GM19043 (cell line): ENCODE measurements at regions not wholly inside any gene's neighbourhood (a gene's known extent, or its start where the extent isn't known, plus 50 kb on each side); places are given as distances from the start of the nearest gene placed in this dataset.
"Not testable (repeated sequence)": the region's sequence is repeated elsewhere in the genome, so short reads cannot be mapped to it uniquely, and the experiment has no call there.

Experiments used
- ATAC-seq: cut with Tn5 transposase; IDR thresholded peaks from one replicate; pipeline ENCODE4 v1.9.1; 2021; ENCODE audit warnings: low read depth; ENCODE audit not compliant: unreplicated experiment

DNA sequence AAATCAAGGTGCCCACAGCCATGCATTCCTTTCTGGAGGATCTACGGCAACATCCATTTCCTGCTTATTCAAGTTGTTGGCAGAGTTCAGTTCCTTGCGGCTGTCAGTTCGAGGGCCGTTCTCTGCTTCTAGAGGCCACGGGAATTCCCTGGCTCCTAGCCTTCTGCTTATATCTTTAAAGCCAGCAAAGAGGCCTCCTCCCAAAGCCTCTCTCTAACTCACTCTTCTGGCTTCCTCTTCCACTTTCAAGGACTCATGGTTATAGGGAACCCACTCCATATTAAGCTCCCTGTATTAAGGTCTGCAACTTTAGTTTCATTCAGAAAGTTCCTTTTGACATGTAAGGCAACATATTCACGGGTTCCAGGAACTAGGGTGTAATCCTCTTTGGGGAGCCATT lies 150.1 kb upstream of the RMP24 start:
- no peak for ATAC-seq

DNA sequence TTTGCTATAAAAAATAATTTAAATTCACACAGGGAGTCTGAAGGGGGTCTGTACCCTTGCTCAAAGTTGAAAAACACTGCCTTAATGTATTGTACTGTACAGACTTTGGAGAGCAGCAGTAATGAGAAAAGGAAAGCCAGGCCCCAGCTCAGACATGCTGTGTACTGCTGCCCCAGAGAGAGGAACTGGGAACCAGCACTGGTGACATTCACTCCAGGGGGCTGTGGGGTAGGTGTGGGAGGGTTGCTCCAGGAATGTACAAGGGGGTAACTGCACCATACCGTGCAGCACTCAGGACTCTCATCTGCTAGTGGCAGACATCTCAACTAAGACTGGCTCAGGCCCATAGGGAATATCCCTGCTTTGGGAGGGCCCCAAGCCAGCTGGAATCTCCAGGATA lies 146.0 kb upstream of the RMP24 start:
- no peak for ATAC-seq

DNA sequence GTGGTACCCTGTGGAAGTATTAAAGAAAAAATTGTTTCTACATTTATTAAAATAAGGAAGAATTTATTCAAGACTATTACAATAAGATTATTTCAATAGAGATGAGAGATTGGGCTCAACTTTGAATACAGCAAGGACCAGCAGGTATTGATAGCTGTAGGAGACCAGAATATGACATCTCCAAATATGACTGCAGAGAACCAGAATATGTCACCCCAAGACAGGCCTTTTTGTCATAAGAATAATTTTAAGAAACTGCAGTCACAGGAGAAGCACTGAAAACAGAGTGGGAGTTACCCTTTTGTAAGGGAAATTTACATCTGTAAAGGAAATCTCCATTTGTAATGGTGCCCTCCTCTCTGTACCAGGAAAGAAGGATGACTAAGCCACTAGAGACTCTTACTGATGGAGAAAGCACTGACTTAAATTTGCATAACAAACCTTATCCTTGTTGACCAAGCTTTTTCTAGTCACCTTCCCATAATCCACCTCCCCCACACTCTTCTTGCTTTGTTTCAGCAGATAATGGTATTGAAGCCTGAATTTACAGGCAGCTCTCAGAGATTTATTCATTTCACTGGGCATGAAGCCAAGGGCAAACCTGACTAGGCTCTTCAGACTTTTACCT lies 145.1 kb upstream of the RMP24 start:
- no peak for ATAC-seq

DNA sequence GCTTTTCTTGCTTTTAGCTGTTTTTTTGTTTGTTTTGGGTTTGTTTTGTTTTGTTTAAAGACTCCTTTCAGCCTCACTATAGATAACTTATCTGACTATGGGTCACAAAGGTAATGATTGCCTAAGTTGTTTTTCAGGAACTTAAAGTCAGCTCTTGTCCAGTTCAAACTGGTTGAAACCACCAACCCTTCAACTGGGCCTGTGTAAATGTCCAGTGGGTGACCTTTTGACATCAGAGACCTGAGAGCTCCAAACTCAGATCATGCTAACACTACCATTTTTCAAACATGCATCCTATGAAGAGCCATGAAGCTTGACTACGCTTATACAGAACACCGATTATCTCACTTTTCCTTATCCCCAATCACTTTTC lies 144.6 kb upstream of the RMP24 start:
- ATAC-seq, result no peak

DNA sequence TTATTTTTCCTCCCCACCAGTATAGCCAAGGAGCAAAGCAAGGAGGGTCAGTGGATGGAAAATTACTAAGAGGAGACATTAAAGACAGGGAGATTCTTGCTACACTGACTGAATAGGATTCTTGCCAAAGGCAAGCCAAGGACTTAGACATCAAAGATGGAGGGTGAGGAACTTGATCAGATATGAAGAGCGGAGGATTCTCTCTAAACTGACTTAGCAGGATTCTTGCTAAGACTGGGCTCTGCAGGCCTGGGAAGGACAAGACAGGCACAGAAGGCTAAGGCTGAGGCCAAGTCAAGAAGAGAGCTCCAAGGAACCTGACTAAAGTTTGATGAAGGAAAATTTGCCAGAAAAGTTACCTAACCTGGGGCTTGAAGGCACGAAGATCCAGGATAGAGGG lies 143.9 kb upstream of the RMP24 start:
- ATAC-seq, result no peak

DNA sequence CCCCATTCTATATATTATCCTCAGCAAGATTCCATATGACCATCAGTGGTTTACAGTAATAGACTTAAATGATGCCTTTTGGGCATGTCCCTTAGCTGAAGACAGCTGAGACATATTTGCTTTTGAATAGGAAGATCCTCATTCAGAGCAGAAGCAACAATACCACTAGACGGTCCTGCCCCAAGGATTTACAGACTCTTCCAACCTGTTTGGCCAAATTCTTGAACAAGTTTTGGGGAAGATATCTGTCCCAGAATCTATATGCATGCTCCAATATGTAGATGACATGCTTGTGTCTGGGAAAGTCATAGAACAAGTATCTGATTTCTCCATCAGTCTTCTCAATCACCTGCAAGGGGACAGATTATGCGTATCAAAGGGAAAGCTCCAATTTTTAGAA lies 137.1 kb upstream of the RMP24 start:
- ATAC-seq, result no peak

DNA sequence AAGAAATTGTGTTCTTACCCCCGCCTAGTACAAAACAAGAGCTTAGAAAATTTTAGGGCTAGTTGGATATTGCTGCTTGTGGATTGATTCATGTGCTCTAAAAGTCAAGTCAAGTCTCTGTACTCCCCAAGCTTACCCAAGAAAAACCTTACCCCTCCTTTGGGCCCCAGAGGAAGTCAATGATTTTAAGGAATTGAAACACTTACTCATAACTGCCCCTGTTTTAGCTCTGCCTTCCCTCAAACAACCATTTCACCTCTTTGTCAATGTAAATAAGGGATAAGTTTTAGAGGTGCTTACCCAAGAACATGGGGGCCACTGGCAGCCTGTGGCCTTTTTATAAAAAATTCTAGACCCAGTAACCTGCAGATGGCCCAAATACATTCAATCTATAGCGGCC lies 136.6 kb upstream of the RMP24 start:
- ATAC-seq, result peak; percentile 97

DNA sequence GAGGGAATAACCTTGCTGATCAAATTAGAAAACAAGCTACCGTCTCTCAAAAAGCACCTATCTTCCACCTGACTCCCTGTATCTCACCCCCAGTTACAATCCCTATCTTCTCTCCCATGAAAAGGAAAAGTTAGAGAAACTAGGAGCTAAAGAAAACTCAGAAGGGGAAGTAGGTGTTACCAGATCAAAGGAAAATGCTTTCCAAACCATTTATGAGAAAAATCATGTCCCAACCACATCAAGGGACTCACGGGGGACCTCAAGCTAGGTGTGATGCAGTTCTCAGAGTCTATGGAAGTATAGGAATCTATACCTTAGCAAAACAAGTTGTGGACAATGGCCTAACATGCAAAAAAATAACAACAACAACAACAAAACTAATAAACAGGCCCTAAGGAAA lies 135.5 kb upstream of the RMP24 start:
- ATAC-seq, result no peak

DNA sequence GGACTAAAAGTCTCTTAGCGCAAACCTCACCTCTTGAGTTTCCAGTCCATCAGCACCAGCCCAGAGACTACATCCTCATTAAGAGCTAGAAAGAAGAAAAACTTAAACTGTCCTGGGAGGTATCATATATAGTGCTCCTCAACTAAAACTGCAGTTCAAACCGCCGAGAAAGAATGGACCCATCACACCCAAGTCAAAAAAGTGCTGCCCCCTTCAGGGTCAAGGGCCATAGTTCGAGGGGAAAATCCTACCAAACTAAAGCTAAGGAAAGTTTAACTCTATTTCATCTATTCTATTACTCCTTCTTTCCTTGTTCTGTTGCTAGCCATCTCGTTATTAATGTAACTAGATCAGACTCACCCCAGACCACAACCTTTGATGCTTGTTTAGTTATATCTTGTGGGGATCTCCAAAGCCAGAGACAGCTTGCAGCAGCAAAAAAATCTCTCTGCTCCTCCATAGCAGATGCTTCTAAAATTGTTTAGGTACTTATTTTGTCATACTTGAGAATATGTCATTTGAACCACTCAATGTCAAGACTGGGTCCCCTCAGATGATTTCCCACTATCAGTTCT lies 134.5 kb upstream of the RMP24 start:
- ATAC-seq, result no peak

DNA sequence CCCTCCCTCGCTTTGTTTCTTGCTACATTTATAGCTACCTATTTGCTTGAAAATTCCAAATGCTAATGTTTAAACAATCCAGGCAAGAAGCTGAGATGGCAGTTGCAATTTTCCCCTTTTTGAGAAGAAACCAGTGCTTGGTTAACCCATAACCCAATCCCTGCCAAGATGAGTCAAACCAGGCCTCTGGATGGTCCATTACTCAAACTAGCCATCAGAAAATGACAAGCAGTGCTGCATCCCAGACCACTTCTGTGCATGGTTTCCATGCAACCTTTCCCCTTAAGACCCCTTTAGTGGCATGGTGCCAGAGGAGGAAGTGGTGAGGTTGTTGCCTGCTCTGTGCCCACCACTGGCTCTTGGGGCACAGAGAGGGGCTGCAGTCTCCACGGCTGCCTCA lies 131.2 kb upstream of the RMP24 start:
- ATAC-seq, result no peak

DNA sequence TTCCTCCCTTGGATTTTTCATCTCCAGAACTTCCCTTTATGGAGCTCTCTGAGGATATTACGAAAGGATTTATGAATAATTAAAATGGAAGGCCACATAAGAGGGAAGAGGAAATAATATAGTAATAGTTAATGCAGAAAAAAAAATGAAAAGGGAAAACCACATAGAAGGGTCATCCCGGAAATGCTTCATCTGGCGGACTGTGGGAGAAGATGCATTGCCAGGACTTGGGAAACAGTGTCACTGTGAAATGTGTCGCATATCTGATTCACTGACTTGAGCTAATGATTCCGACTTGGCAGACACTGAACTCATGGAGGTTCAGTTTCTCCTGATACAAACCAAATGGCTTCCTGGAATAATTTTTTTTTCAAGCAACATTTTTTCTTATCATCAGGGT lies 129.9 kb upstream of the RMP24 start:
- ATAC-seq, result no peak

DNA sequence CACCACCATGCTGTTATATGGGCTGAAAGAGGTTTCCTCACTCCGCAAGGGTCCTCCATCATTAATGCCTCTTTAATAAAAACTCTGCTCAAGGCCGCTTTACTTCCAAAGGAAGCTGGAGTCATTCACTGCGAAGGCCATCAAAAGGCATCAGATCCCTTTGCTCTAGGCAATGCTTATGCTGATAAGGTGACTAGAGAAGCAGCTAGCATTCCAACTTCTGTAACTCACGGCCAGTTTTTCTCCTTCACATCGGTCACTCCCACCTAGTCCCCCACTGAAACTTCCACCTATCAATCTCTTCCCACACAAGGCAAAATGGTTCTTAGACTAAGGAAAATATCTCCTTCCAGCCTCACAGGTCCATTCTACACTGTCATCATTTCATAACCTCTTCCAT lies 124.2 kb upstream of the RMP24 start:
- not testable (repeated sequence) for ATAC-seq

DNA sequence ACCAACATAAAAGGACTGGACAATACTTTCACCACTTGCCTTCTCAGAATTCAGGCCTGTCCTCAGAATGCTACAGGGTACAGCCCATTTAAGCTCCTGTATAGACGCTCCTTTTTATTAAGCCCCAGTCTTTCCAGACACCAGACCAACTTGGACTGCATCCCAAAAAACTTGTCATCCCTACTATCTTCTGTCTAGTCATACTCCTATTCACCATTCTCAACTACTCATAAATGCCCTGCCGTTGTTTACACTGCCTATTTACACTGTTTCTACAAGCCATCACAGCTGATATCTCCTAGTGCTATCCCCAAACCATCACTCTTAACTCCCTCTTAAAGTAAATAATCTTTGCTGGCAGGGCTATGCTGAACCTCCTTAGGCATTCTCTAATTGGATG lies 123.2 kb upstream of the RMP24 start:
- not testable (repeated sequence) for ATAC-seq

DNA sequence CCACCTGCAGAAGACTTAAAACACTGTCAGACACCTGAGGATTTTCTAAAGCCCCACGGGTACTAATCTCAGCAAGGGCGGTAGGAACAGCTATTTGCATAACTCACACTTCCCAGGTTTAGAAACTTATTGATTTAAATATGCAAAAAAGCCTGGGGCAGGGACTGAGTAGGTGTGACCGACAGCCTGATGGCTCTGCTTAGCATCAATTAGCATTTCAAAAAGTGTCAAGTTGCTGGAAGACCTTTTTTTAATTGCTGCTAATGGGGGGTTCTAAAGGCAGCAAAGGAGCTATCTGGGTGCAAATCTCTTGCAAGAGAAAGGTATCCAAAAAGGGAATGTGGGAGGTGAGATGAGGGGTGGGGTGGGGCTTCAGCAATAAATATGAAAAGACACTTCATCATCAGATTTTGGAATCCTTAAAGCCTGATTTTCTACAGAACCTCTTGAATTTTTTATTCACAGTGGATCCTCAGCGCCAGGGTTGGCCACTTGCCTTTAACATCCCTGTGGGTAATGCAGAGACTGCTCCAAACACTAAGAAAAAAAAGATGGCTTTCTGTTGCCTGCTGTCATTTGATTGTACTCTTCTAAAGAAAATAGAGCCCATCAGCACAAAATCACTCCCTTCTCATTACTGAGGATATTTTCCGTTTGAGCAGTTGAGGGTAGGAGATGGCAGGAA lies 121.1 kb upstream of the RMP24 start:
- no peak for ATAC-seq

DNA sequence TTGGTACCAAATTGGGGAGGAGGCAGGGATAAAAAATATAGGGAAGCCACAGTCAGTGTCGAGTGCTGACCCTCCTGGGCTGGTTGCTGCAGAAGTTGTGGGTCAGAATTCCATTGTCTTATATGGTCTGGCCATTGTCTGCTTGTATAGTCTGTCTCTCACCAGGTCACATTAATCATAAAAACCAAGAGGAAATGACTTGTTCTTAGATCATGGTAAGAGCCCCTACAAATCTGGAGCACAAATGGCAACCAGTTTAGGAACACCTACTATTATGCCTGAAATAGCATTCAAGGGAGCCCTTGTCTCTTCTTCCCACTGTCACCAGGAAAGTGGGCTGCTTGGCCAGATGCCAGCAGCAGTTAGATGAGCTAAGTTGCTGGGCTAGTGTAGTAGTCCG lies 119.7 kb upstream of the RMP24 start:
- no peak for ATAC-seq

DNA sequence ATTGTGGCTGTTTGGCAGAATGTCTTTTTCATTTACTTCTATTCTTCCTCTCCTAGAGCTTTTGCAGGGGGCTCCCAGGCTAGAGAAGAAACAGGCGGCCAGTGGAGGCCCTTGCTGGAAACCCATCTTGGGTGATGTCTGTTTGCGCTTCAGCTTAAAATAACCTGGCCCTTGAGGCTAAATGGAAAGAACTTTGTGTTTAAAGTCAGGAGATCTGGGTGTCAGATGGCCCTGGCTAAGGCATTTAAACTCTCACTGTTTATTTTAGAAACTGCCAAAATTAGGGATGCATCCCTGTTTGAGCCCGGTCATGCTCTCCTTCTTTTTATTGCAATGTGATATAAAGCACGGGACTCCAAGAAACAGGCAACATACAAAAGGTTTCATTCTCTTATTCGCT lies 118.4 kb upstream of the RMP24 start:
- ATAC-seq, result no peak

DNA sequence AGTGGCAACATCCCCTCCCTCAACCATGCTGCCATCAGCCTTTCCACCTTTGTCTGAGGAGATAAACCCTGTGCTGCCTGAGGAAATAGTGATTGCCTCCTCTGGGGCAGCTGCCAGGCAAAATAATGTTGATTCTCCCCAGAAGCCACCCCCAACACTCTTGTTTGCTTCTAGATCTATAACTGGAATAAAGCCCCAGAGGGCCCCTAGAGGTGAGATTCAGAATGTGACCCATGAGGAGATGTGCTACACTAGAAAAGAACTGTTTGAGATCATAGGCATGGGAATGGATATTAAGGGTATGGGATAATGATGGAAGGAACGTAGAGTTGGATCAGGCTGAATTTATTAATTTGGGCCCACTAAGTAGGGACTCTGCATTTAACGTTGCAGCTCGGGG lies 116.3 kb upstream of the RMP24 start:
- ATAC-seq, result no peak

DNA sequence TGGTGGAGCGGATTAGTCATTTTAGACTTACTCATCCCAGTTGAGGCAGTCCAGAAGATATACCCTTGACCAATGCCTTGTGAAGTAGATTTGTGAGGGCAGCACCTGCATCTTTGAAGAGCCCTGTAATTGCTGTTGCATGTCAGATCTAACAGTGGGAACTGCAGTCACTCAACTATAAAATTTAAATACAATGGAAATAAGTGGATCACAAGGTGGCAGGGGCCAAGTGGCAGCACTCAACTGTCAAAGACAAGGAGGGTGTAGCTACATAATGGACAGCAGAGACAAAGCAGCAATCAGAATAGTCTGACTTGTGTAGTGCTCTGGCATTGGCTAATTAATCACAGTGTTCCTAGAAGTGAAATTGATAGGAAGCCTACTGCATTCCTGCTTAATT lies 115.8 kb upstream of the RMP24 start:
- not testable (repeated sequence) for ATAC-seq

DNA sequence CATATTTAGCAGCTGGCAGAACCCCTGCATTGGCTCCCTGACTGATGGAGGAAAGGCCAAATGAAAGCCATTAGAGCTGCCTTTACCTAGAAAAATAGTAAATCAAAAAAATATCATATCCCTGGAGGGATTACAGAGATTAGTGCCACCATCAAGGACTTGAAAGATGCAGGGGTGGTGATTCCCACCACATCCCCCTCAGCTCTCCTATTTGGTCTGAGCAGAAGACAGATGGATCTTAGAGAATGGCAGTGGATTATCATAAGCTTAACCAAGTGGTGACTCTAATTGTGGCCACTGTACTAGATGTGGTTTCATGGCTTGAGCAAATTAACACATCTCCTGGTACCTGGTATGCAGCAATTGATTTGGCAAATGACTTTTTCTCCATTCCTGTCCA lies 114.9 kb upstream of the RMP24 start:
- ATAC-seq, result not testable (repeated sequence)

DNA sequence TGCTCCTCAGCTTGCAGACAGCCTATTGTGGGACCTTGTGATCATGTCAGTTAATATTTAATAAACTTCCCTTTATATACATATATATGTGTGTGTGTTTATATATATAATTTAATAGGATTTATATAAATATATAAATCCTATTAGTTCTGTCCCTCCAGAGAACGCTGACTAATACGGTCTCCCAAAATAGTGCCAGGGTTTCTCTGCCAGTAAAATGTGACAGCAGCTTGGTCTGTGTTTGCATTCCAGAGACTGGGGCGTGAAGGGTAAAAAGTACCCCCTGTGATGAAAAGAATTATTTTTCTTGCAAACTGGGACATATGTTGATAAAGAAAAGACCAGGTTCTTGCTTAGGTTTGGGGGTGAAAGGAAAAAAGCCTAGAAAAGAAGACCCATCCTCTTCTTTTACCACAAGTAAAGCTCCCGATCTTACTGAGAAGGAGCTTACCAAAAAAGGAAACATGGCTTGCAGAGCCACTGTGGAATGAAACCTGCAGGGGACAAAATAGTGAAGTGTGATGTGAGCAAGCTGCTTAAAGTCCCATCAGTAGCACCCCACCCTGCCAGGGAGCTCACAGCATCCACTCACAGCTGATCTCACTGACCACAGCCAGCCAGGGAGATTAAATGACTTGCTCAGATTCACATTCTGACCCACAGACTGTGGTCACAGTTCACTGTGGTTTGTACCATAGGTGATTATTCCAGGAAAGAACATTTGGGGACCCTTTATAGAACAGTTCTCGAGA lies 110.9 kb upstream of the RMP24 start:
- ATAC-seq, result no peak

DNA sequence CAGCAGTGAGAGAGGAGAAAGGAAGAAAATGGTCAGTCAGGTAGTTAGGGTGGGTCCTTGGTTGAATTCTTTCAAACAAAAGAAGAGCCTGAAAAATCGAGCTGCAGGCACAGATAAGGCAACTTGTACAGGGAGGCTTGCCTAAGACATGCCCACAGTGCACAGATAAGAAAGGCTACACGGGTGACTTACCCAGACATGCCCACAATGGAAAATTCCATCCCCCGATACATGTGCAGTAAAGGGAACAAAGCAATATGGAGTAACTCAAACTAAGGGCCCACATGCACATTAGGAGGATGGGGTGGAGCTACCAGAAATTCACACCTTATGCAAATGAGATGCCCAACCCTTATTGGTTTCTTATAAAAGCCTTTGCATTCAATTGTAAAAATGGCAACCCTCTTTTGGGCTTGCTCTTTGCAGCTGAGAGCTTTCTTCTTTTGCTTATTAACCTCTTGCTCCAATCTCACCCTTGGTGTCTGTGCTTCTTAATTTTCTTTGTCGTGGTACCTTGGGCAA lies 110.3 kb upstream of the RMP24 start:
- ATAC-seq, result no peak
